ENCODE measurements at regions not wholly inside any gene's neighbourhood (a gene's known extent, or its start where the extent isn't known, plus 50 kb on each side); places are given as distances from the start of the nearest gene placed in this dataset.

- no peak overlapping the region for H3K27ac ChIP-seq
- DNase-seq (ENCODE audit: low spot score) = no peak
- TF ChIP-seq CTCF (IDR thresholded peaks at IDR 0.05) = no peak
- H3K4me3 ChIP-seq = no peak overlapping the region
Measured at GRCh38 chr9:78539904-78540303, 243.0 kb downstream of the PSAT1 start.

- DNase-seq (ENCODE audit: low spot score) = no peak
- H3K27ac ChIP-seq = no peak overlapping the region
- no peak overlapping the region for H3K4me3 ChIP-seq
- no peak for TF ChIP-seq CTCF (IDR thresholded peaks at IDR 0.05)
Measured at GRCh38 chr9:78541868-78542443, 245.0 kb downstream of the PSAT1 start.

GRCh38 chr9:78542491-78543181 is 245.7 kb downstream of the PSAT1 start:
- no peak for TF ChIP-seq CTCF (IDR thresholded peaks at IDR 0.05)
- Histone ChIP-seq H3K27ac (no peak overlapping the region), H3K4me3 (no peak overlapping the region)
- no peak for DNase-seq (ENCODE audit: low spot score)

- TF ChIP-seq CTCF (IDR thresholded peaks at IDR 0.05) = no peak
- Histone ChIP-seq H3K4me3 (no peak overlapping the region), H3K27ac (no peak overlapping the region)
- no peak for DNase-seq (ENCODE audit: low spot score)
Measured at GRCh38 chr9:78543353-78543752, 246.4 kb downstream of the PSAT1 start.

GRCh38 chr9:78544230-78544629 is 247.3 kb downstream of the PSAT1 start:
- no peak overlapping the region for H3K4me3 ChIP-seq
- DNase-seq (ENCODE audit: low spot score) = no peak
- H3K27ac ChIP-seq = no peak overlapping the region
- TF ChIP-seq CTCF (IDR thresholded peaks at IDR 0.05) = no peak

GRCh38 chr9:78547831-78548230 is 250.9 kb downstream of the PSAT1 start:
- Histone ChIP-seq H3K4me3 (no peak overlapping the region), H3K27ac (no peak overlapping the region)
- TF ChIP-seq CTCF (IDR thresholded peaks at IDR 0.05) = no peak
- no peak for DNase-seq (ENCODE audit: low spot score)

- no peak overlapping the region for H3K27ac ChIP-seq
- H3K4me3 ChIP-seq = no peak overlapping the region
- DNase-seq (ENCODE audit: low spot score) = no peak
- TF ChIP-seq CTCF (IDR thresholded peaks at IDR 0.05) = no peak
Measured at GRCh38 chr9:78548670-78549069, 251.7 kb downstream of the PSAT1 start.

Data from coronary artery (tissue), 2 donors.